Epithelial cell of proximal tubule (primary cell): ENCODE measurements at regions not wholly inside any gene's neighbourhood (a gene's known extent, or its start where the extent isn't known, plus 50 kb on each side); places are given as distances from the start of the nearest gene placed in this dataset.
A peak's percentile ranks its signal among the peaks of the same experiment; 100 is the strongest.

Experiments
- DNase-seq: peaks from one replicate; pipeline ENCODE4 v3.0.0-alpha.2; 2011; ENCODE audit warnings: low read depth
- H3K4me3 ChIP-seq: 2 replicates; pipeline ENCODE4 v1.5.1; 2011; ENCODE audit warnings: low read depth, mild to moderate bottlenecking, low read length
- TF ChIP-seq, protein P1 (sequence below): conservative IDR thresholded peaks from 2 replicates; pipeline ENCODE4 v1.5.1; 2012; ENCODE audit warnings: low read depth, mild to moderate bottlenecking, low read length

DNA sequence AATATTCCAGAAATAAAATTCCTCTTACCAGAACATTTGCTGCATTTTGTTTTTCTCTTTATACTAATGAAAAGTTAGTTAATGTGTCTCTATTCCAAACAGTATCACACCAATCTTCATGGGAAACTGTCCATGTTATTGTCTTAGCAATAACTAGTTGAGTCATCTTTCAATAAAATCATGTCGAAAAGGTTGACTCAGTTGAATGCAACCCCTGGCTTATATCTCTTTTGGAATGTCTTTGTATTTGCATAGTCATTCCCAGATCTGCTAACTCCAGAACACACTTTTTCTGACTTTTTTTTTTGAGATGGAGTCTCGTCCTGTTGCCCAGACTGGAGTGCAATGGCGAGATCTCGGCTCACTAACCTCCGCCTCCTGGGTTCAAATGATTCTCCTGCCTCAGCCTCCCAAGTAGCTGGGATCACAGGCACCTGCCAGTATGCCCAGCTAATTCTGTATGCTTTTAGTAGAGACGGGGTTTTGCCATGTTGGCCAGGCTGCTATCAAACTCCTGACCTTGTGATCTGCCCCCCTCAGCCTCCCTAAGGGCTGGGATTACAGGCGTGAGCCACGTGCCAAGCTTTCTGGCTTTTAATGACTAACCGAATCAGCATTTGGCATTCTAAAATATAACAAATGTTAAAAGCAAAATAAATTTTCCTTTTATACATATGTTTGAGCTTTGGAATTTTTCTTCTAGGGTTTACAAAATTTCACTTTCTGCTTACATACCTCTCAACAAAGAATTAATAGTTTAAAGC, 133.2 kb upstream of the GULP1 start:
- no peak overlapping the region for H3K4me3 ChIP-seq
- peak; percentile 9 for DNase-seq
- TF ChIP-seq, protein P1, sequence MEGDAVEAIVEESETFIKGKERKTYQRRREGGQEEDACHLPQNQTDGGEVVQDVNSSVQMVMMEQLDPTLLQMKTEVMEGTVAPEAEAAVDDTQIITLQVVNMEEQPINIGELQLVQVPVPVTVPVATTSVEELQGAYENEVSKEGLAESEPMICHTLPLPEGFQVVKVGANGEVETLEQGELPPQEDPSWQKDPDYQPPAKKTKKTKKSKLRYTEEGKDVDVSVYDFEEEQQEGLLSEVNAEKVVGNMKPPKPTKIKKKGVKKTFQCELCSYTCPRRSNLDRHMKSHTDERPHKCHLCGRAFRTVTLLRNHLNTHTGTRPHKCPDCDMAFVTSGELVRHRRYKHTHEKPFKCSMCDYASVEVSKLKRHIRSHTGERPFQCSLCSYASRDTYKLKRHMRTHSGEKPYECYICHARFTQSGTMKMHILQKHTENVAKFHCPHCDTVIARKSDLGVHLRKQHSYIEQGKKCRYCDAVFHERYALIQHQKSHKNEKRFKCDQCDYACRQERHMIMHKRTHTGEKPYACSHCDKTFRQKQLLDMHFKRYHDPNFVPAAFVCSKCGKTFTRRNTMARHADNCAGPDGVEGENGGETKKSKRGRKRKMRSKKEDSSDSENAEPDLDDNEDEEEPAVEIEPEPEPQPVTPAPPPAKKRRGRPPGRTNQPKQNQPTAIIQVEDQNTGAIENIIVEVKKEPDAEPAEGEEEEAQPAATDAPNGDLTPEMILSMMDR: no peak

DNA sequence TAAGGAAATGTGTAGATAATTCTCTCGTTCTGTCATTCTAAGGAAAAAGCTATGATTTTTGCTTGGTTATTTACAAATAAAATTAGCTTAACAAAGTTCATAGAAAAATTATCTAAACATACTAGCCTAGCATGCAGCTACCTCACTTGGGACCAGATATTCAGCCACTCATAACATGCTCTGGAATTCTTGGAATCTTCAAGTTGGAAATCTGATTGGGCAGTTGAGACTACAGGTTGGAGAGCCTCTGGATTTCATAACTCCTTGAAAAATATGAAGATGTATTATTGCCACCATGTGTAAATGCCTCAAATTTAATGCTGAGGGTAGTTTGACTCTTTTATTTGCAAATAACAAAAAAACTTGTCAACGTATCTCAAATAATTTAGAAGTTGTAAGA, 132.2 kb upstream of the GULP1 start:
- no peak overlapping the region for H3K4me3 ChIP-seq
- DNase-seq: no peak
- TF ChIP-seq, protein P1: no peak

DNA sequence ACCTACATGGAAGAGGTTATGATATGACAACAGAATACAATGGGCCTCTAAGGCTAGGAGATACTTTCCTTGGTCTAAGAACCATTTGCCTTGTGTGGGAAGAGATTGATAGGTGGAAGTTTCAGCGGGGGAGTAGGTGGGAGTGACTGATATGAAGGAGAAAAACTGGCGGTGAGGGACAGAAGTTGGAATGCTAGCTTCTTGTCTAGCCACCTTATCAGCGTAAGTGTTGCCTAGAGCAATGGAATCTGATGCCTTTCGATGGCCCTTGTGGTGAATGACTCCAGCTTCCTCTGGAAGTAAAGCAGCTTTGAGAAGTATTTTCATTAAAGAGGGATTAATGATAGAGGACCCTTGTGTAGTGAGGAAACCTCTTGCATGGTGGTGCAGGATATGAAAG, 121.3 kb upstream of the GULP1 start:
- H3K4me3 ChIP-seq: no peak overlapping the region
- no peak for DNase-seq
- TF ChIP-seq, protein P1: no peak

GRCh38 chr2:188176620-188177019, 115.1 kb upstream of the GULP1 start:
- no peak overlapping the region for H3K4me3 ChIP-seq
- TF ChIP-seq, protein P1: no peak
- DNase-seq: no peak

GRCh38 chr2:188181067-188181838, 110.4 kb upstream of the GULP1 start:
- TF ChIP-seq, protein P1: no peak
- DNase-seq: no peak
- no peak overlapping the region for H3K4me3 ChIP-seq

DNA sequence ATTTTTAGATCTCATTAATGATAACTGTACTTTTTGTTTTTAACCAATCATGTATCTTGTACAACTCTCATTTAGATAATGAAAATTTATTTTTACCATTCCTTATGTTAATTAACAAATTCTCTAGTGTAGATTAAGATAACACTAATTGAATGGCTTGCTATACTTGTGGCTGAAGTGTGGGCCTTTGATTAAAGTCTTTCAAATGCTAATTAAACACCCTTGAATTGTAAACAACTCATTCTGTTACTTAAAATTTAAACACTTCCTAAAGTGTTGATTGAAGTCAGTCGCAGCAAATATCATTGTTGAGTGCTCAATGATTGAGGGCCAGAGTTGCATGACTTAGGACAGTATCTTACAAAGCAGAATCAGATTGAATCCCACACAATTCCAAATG, 109.8 kb upstream of the GULP1 start:
- TF ChIP-seq, protein P1: no peak
- H3K4me3 ChIP-seq: no peak overlapping the region
- DNase-seq: no peak
